ENCODE measurements at regions not wholly inside any gene's neighbourhood (a gene's known extent, or its start where the extent isn't known, plus 50 kb on each side); places are given as distances from the start of the nearest gene placed in this dataset.

GRCh38 chr12:107474099-107474498 is 211.5 kb upstream of the PWP1 start:
- no peak for DNase-seq (ENCODE audit: low spot score)

- DNase-seq (ENCODE audit: low spot score) = no peak
Measured at GRCh38 chr12:107474639-107475539, 210.7 kb upstream of the PWP1 start.

GRCh38 chr12:107475900-107476299 is 209.7 kb upstream of the PWP1 start:
- DNase-seq (ENCODE audit: low spot score) = no peak

- no peak for DNase-seq (ENCODE audit: low spot score)
Measured at GRCh38 chr12:107477018-107477417, 208.6 kb upstream of the PWP1 start.

GRCh38 chr12:107477947-107478610 is 207.5 kb upstream of the PWP1 start:
- DNase-seq (ENCODE audit: low spot score) = no peak

- DNase-seq (ENCODE audit: low spot score) = no peak
Measured at GRCh38 chr12:107478881-107479280, 206.7 kb upstream of the PWP1 start.

GRCh38 chr12:107480836-107481608 is 204.6 kb upstream of the PWP1 start:
- DNase-seq (ENCODE audit: low spot score) = no peak

GRCh38 chr12:107484230-107484629 is 201.4 kb upstream of the PWP1 start:
- DNase-seq (ENCODE audit: low spot score) = no peak

GRCh38 chr12:107484941-107485340 is 200.7 kb upstream of the PWP1 start:
- no peak for DNase-seq (ENCODE audit: low spot score)

GRCh38 chr12:107485731-107486130 is 199.9 kb upstream of the PWP1 start:
- no peak for DNase-seq (ENCODE audit: low spot score)

- DNase-seq (ENCODE audit: low spot score) = no peak
Measured at GRCh38 chr12:107486140-107486892, 199.3 kb upstream of the PWP1 start.

GRCh38 chr12:107487011-107487680 is 198.5 kb upstream of the PWP1 start:
- no peak for DNase-seq (ENCODE audit: low spot score)

- DNase-seq (ENCODE audit: low spot score) = no peak
Measured at GRCh38 chr12:107488666-107489065, 196.9 kb upstream of the PWP1 start.

GRCh38 chr12:107490010-107490409 is 195.6 kb upstream of the PWP1 start:
- DNase-seq (ENCODE audit: low spot score) = no peak

- DNase-seq (ENCODE audit: low spot score) = no peak
Measured at GRCh38 chr12:107491856-107492255, 193.7 kb upstream of the PWP1 start.

GRCh38 chr12:107492393-107493134 is 193.0 kb upstream of the PWP1 start:
- no peak for DNase-seq (ENCODE audit: low spot score)

- DNase-seq (ENCODE audit: low spot score) = no peak
Measured at GRCh38 chr12:107493135-107493494, 192.5 kb upstream of the PWP1 start.

- DNase-seq (ENCODE audit: low spot score) = no peak
Measured at GRCh38 chr12:107493666-107494065, 191.9 kb upstream of the PWP1 start.

- DNase-seq (ENCODE audit: low spot score) = no peak
Measured at GRCh38 chr12:107494331-107494730, 191.3 kb upstream of the PWP1 start.

- DNase-seq (ENCODE audit: low spot score) = no peak
Measured at GRCh38 chr12:107495604-107496003, 190.0 kb upstream of the PWP1 start.

- DNase-seq (ENCODE audit: low spot score) = no peak
Measured at GRCh38 chr12:107497231-107497630, 188.4 kb upstream of the PWP1 start.
